H1 (cell line): ENCODE measurements at regions not wholly inside any gene's neighbourhood (a gene's known extent, or its start where the extent isn't known, plus 50 kb on each side); places are given as distances from the start of the nearest gene placed in this dataset.

Source experiments
- CHD2 ChIP-seq: IDR thresholded peaks from 2 replicates; pipeline ENCODE4 v1.6.1; 2012; ENCODE audit warnings: low read length, improper control_type of control experiment
- CTCF ChIP-seq, 3 experiments: IDR thresholded peaks; 1 replicate in 2 of 3; 2 replicates in 1 of 3; pipeline versions ENCODE4 v1.5.1 to v1.6.1; 2011; ENCODE audit warnings: low read length in 3 of 3, mild to moderate bottlenecking in 3 of 3, inconsistent platforms in 2 of 3, low read depth in 1 of 3, moderate library complexity in 1 of 3; ENCODE audit not compliant: insufficient read depth in 1 of 3; ENCODE audit errors: control extremely low read depth in 1 of 3

DNA sequence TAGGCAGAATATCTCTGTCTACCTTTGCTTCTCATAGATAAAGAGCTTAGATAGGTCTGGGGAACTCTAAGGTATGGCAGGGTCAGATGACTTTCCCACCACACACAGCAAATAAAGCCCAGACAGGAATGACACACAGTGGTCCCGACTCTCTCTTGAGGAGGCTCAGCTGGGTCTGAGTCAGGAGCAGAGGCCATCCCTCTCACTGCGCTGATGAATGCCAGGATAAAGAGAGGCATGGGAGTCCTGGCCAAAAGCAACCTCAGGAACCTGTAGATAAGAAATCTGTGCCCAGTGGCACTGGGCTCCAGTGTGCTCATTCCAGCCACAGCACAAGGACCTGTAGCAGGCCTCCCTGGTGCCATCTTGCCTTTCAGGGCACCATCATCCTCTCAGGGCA, 129.4 kb upstream of the PARP11 start:
- TF ChIP-seq CTCF (IDR thresholded peaks at IDR 0.05; ENCODE audit: control extremely low read depth in 1 of 3, insufficient read depth in 1 of 3, low read depth in 1 of 3, low read length in 3 of 3) (no peak), CHD2 (no peak)
